ENCODE measurements at regions not wholly inside any gene's neighbourhood (a gene's known extent, or its start where the extent isn't known, plus 50 kb on each side); places are given as distances from the start of the nearest gene placed in this dataset.

GRCh38 chr14:97723819-97724218, 926.6 kb downstream of the VRK1 start:
- H3K27ac ChIP-seq, result no peak overlapping the region
- H3K4me3 ChIP-seq, result no peak overlapping the region
- 70% methylated on average over 7 of the region's 7 CpGs for WGBS (ENCODE audit: low lambda C conversion rate, missing lambda C conversion rate)

GRCh38 chr14:97724265-97724731, 927.1 kb downstream of the VRK1 start:
- Histone ChIP-seq H3K9me3 (ENCODE audit: low read depth) (no peaks in the 10 kb centered on the region), H3K79me2 (no peaks in the 10 kb centered on the region), H3K9me2 (replicated peaks; ENCODE audit: insufficient read depth) (no peaks in the 10 kb centered on the region), H3K4me1 (ENCODE audit: insufficient read depth) (no peaks in the 10 kb centered on the region), H3K36me3 (replicated peaks; ENCODE audit: insufficient read depth, low read depth) (no peaks in the 10 kb centered on the region), H3K4me3 (no peak overlapping the region), H3K27ac (no peak overlapping the region), H4K20me1 (ENCODE audit: insufficient read depth, poor library complexity, severe bottlenecking) (no peaks in the 10 kb centered on the region), H3K4me2 (no peak overlapping the region), H3K27me3 (no peaks in the 10 kb centered on the region), H2AFZ (no peak overlapping the region)
- TF ChIP-seq CTCF (IDR thresholded peaks at IDR 0.05; ENCODE audit: poor library complexity) (no peak), EZH2phosphoT487 (IDR thresholded peaks at IDR 0.05; ENCODE audit: low read depth, severe bottlenecking, unreplicated experiment) (no peak), EZH2 (IDR thresholded peaks at IDR 0.05; ENCODE audit: borderline replicate concordance) (no peak)
- no peak for DNase-seq (ENCODE audit: low spot score)
- 75% methylated on average over 9 of the region's 9 CpGs for WGBS (ENCODE audit: low lambda C conversion rate, missing lambda C conversion rate)

More at GRCh38 chr14:97723819-97724218, 926.6 kb downstream of the VRK1 start:
- Histone ChIP-seq H2AFZ (no peak overlapping the region), H3K36me3 (replicated peaks; ENCODE audit: insufficient read depth, low read depth) (no peaks in the 10 kb centered on the region), H3K4me1 (ENCODE audit: insufficient read depth) (no peaks in the 10 kb centered on the region), H3K4me2 (no peak overlapping the region), H3K9me2 (replicated peaks; ENCODE audit: insufficient read depth) (no peaks in the 10 kb centered on the region), H4K20me1 (ENCODE audit: insufficient read depth, poor library complexity, severe bottlenecking) (no peaks in the 10 kb centered on the region), H3K27me3 (no peaks in the 10 kb centered on the region), H3K79me2 (no peaks in the 10 kb centered on the region), H3K9me3 (ENCODE audit: low read depth) (no peaks in the 10 kb centered on the region)
- TF ChIP-seq EZH2phosphoT487 (IDR thresholded peaks at IDR 0.05; ENCODE audit: low read depth, severe bottlenecking, unreplicated experiment), result no peak
- TF ChIP-seq EZH2 (IDR thresholded peaks at IDR 0.05; ENCODE audit: borderline replicate concordance), result no peak
- TF ChIP-seq CTCF (IDR thresholded peaks at IDR 0.05; ENCODE audit: poor library complexity), result no peak
- DNase-seq (ENCODE audit: low spot score), result no peak

GRCh38 chr14:97726676-97727075, 929.5 kb downstream of the VRK1 start:
- TF ChIP-seq EZH2phosphoT487 (IDR thresholded peaks at IDR 0.05; ENCODE audit: low read depth, severe bottlenecking, unreplicated experiment) (no peak), CTCF (IDR thresholded peaks at IDR 0.05; ENCODE audit: poor library complexity) (no peak), EZH2 (IDR thresholded peaks at IDR 0.05; ENCODE audit: borderline replicate concordance) (no peak)
- WGBS (ENCODE audit: low lambda C conversion rate, missing lambda C conversion rate), result 90% methylated on average over 3 of the region's 3 CpGs
- no peaks in the 10 kb centered on the region for H3K9me3 ChIP-seq (ENCODE audit: low read depth)
- H3K27me3 ChIP-seq, result no peaks in the 10 kb centered on the region
- H3K4me3 ChIP-seq, result no peak overlapping the region
- no peak for DNase-seq (ENCODE audit: low spot score)
- no peak overlapping the region for H3K4me2 ChIP-seq
- no peaks in the 10 kb centered on the region for H3K79me2 ChIP-seq
- no peak overlapping the region for H2AFZ ChIP-seq
- no peaks in the 10 kb centered on the region for H4K20me1 ChIP-seq (ENCODE audit: insufficient read depth, poor library complexity, severe bottlenecking)
- no peak overlapping the region for H3K27ac ChIP-seq
- H3K9me2 ChIP-seq (replicated peaks; ENCODE audit: insufficient read depth), result no peaks in the 10 kb centered on the region
- no peaks in the 10 kb centered on the region for H3K36me3 ChIP-seq (replicated peaks; ENCODE audit: insufficient read depth, low read depth)
- H3K4me1 ChIP-seq (ENCODE audit: insufficient read depth), result no peaks in the 10 kb centered on the region

- TF ChIP-seq CTCF (IDR thresholded peaks at IDR 0.05; ENCODE audit: poor library complexity) (no peak), EZH2 (IDR thresholded peaks at IDR 0.05; ENCODE audit: borderline replicate concordance) (no peak), EZH2phosphoT487 (IDR thresholded peaks at IDR 0.05; ENCODE audit: low read depth, severe bottlenecking, unreplicated experiment) (no peak)
- 76% methylated on average over 4 of the region's 4 CpGs for WGBS (ENCODE audit: low lambda C conversion rate, missing lambda C conversion rate)
- Histone ChIP-seq H4K20me1 (ENCODE audit: insufficient read depth, poor library complexity, severe bottlenecking) (no peaks in the 10 kb centered on the region), H3K27ac (no peak overlapping the region), H2AFZ (no peak overlapping the region), H3K4me2 (no peak overlapping the region), H3K36me3 (replicated peaks; ENCODE audit: insufficient read depth, low read depth) (no peaks in the 10 kb centered on the region), H3K9me3 (ENCODE audit: low read depth) (no peaks in the 10 kb centered on the region), H3K27me3 (no peaks in the 10 kb centered on the region), H3K4me1 (ENCODE audit: insufficient read depth) (no peaks in the 10 kb centered on the region), H3K9me2 (replicated peaks; ENCODE audit: insufficient read depth) (no peaks in the 10 kb centered on the region), H3K4me3 (no peak overlapping the region), H3K79me2 (no peaks in the 10 kb centered on the region)
- DNase-seq (ENCODE audit: low spot score), result no peak
Measured at GRCh38 chr14:97730706-97731105, 933.5 kb downstream of the VRK1 start.
